ENCODE measurements at regions not wholly inside any gene's neighbourhood (a gene's known extent, or its start where the extent isn't known, plus 50 kb on each side); places are given as distances from the start of the nearest gene placed in this dataset.

DNA sequence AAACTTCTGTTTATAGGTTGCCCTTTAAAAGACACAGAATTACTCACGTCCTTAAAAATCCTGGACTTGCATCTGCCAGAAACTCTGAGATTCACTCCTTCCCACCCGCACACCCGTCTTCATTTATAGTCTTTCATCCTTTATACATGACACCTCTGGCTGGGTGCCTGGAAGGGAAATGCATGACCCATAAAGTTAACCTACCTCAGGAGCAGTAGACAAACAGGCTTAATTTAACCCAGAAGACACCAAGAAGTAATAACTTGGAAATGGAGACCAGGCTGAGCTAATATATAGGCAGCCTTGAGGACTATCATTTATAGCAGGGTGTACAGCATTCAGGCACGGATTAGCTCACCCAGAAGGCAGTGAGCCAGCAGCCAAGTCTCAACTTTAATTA lies 429.0 kb upstream of the NRSN1 start:
- WGBS, result 85% methylated on average over 4 of the region's 4 CpGs
- H3K27me3 ChIP-seq (ENCODE audit: control insufficient read depth in 2 of 2, insufficient read depth in 1 of 2, low read length in 1 of 2), result no peaks in the 10 kb centered on the region
- DNase-seq (ENCODE audit: low read depth in 6 of 9, low spot score in 9 of 9), result no peak

DNA sequence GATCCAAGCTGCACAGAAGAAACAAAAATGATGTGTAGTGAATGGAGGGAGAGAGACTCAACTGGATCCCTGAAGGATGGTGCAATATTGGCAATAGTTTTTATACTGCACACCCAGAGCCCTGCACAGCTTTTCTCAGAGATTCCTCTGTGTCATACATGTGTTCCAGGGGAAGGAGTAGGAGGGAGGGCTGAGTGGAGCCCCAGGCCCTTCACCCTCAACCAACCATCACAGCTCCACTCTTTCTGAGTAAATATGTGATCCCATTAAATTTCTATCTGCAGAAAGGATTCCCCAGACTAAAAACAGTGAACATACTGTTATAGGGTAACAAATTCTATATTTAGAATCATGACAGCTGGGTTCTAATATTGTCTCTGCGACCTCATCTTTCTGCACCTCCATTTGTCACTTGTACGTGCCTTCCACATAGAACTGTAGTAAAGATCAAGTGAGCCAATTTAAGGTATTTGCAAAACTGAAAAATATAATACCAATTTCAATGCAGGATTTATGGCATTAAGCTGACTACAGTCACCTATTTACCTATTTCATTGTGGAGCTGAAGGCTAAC lies 421.4 kb upstream of the NRSN1 start:
- no peak for DNase-seq (ENCODE audit: low read depth in 6 of 9, low spot score in 9 of 9)
- Histone ChIP-seq H3K9me3 (ENCODE audit: control insufficient read depth in 2 of 2, insufficient read depth in 1 of 2, low read length in 1 of 2) (no peaks in the 10 kb centered on the region), H3K4me1 (ENCODE audit: control insufficient read depth in 2 of 2, insufficient read depth in 2 of 2, low read length in 2 of 2) (no peaks in the 10 kb centered on the region), H3K27ac (ENCODE audit: low read depth in 1 of 2, low read length in 1 of 2) (no peak overlapping the region), H3K4me3 (ENCODE audit: low read length in 2 of 2) (no peak overlapping the region), H3K36me3 (ENCODE audit: control insufficient read depth in 2 of 2, insufficient read depth in 2 of 2, low read length in 1 of 2) (no peaks in the 10 kb centered on the region), H3K27me3 (ENCODE audit: control insufficient read depth in 2 of 2, insufficient read depth in 1 of 2, low read length in 1 of 2) (no peaks in the 10 kb centered on the region)
- WGBS, result 92% methylated on average over 2 of the region's 2 CpGs

More for the DNA sequence above, 429.0 kb upstream of the NRSN1 start:
- Histone ChIP-seq H3K9me3 (ENCODE audit: control insufficient read depth in 2 of 2, insufficient read depth in 1 of 2, low read length in 1 of 2) (no peaks in the 10 kb centered on the region), H3K27ac (ENCODE audit: low read depth in 1 of 2, low read length in 1 of 2) (no peak overlapping the region), H3K4me1 (ENCODE audit: control insufficient read depth in 2 of 2, insufficient read depth in 2 of 2, low read length in 2 of 2) (no peaks in the 10 kb centered on the region), H3K4me3 (ENCODE audit: low read length in 2 of 2) (no peak overlapping the region), H3K36me3 (ENCODE audit: control insufficient read depth in 2 of 2, insufficient read depth in 2 of 2, low read length in 1 of 2) (no peaks in the 10 kb centered on the region)

DNA sequence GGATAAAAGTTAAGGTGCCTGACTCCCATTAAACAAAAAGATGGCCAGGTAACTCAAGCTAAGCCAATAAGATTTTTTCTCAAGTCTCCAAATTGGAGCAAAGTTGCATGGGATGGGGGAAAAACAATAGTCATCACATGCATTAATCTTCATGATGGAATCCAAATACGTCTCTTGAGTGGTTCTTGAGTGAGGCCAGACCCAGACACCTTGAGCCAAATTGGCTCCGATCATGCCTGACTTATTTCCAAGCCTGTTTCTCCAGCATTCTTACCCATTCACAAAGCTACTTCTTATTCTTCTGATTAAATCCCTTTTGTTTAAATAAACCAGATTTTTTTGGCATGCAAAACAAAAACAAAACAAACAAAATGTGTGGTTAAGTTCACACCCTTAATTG lies 420.3 kb upstream of the NRSN1 start:
- no peaks in the 10 kb centered on the region for H3K4me1 ChIP-seq (ENCODE audit: control insufficient read depth in 2 of 2, insufficient read depth in 2 of 2, low read length in 2 of 2)
- no peaks in the 10 kb centered on the region for H3K27me3 ChIP-seq (ENCODE audit: control insufficient read depth in 2 of 2, insufficient read depth in 1 of 2, low read length in 1 of 2)
- DNase-seq (ENCODE audit: low read depth in 6 of 9, low spot score in 9 of 9), result no peak
- no peaks in the 10 kb centered on the region for H3K36me3 ChIP-seq (ENCODE audit: control insufficient read depth in 2 of 2, insufficient read depth in 2 of 2, low read length in 1 of 2)
- WGBS, result 92% methylated on average over 2 of the region's 2 CpGs
- no peak overlapping the region for H3K27ac ChIP-seq (ENCODE audit: low read depth in 1 of 2, low read length in 1 of 2)
- no peaks in the 10 kb centered on the region for H3K9me3 ChIP-seq (ENCODE audit: control insufficient read depth in 2 of 2, insufficient read depth in 1 of 2, low read length in 1 of 2)
- no peak overlapping the region for H3K4me3 ChIP-seq (ENCODE audit: low read length in 2 of 2)

GRCh38 chr6:23712756-23713155 lies 413.3 kb upstream of the NRSN1 start:
- 92% methylated on average over 3 of the region's 3 CpGs for WGBS

GRCh38 chr6:23713211-23713610 lies 412.8 kb upstream of the NRSN1 start:
- Histone ChIP-seq H3K36me3 (ENCODE audit: control insufficient read depth in 2 of 2, insufficient read depth in 2 of 2, low read length in 1 of 2) (no peaks in the 10 kb centered on the region), H3K27ac (ENCODE audit: low read depth in 1 of 2, low read length in 1 of 2) (no peak overlapping the region), H3K9me3 (ENCODE audit: control insufficient read depth in 2 of 2, insufficient read depth in 1 of 2, low read length in 1 of 2) (no peaks in the 10 kb centered on the region), H3K27me3 (ENCODE audit: control insufficient read depth in 2 of 2, insufficient read depth in 1 of 2, low read length in 1 of 2) (no peaks in the 10 kb centered on the region), H3K4me1 (ENCODE audit: control insufficient read depth in 2 of 2, insufficient read depth in 2 of 2, low read length in 2 of 2) (no peaks in the 10 kb centered on the region), H3K4me3 (ENCODE audit: low read length in 2 of 2) (no peak overlapping the region)
- no peak for DNase-seq (ENCODE audit: low read depth in 6 of 9, low spot score in 9 of 9)
- 95% methylated on average over 1 of the region's 1 CpG for WGBS

More at GRCh38 chr6:23712756-23713155, 413.3 kb upstream of the NRSN1 start:
- no peaks in the 10 kb centered on the region for H3K36me3 ChIP-seq (ENCODE audit: control insufficient read depth in 2 of 2, insufficient read depth in 2 of 2, low read length in 1 of 2)
- H3K4me1 ChIP-seq (ENCODE audit: control insufficient read depth in 2 of 2, insufficient read depth in 2 of 2, low read length in 2 of 2), result no peaks in the 10 kb centered on the region
- no peaks in the 10 kb centered on the region for H3K27me3 ChIP-seq (ENCODE audit: control insufficient read depth in 2 of 2, insufficient read depth in 1 of 2, low read length in 1 of 2)
- H3K27ac ChIP-seq (ENCODE audit: low read depth in 1 of 2, low read length in 1 of 2), result no peak overlapping the region
- H3K9me3 ChIP-seq (ENCODE audit: control insufficient read depth in 2 of 2, insufficient read depth in 1 of 2, low read length in 1 of 2), result no peaks in the 10 kb centered on the region
- H3K4me3 ChIP-seq (ENCODE audit: low read length in 2 of 2), result no peak overlapping the region
- DNase-seq (ENCODE audit: low read depth in 6 of 9, low spot score in 9 of 9), result no peak

DNA sequence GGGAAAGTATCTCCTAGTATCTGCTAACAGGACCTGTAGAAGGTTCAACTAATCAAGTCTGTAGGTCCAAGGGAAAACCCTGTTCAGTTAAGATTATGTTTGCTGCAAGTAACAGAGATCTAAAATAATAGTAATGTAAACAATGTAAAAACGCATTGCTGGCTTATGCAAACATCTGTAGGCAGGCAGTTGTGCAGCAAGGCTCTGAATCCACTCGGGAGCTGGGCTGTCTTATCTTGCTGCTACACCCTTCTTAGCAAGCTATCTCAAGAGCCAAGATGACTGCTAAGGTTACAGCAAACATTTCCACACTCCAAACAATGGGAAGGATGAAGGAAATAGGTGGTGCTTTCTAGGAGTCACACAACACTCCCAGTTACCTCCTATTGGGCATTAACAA lies 397.3 kb upstream of the NRSN1 start:
- WGBS, result 87% methylated on average over 2 of the region's 2 CpGs
- no peaks in the 10 kb centered on the region for H3K27me3 ChIP-seq (ENCODE audit: control insufficient read depth in 2 of 2, insufficient read depth in 1 of 2, low read length in 1 of 2)
- H3K9me3 ChIP-seq (ENCODE audit: control insufficient read depth in 2 of 2, insufficient read depth in 1 of 2, low read length in 1 of 2), result no peaks in the 10 kb centered on the region
- no peak overlapping the region for H3K4me3 ChIP-seq (ENCODE audit: low read length in 2 of 2)
- no peaks in the 10 kb centered on the region for H3K4me1 ChIP-seq (ENCODE audit: control insufficient read depth in 2 of 2, insufficient read depth in 2 of 2, low read length in 2 of 2)
- H3K36me3 ChIP-seq (ENCODE audit: control insufficient read depth in 2 of 2, insufficient read depth in 2 of 2, low read length in 1 of 2), result no peaks in the 10 kb centered on the region
- DNase-seq (ENCODE audit: low read depth in 6 of 9, low spot score in 9 of 9), result no peak
- H3K27ac ChIP-seq (ENCODE audit: low read depth in 1 of 2, low read length in 1 of 2), result no peak overlapping the region

DNA sequence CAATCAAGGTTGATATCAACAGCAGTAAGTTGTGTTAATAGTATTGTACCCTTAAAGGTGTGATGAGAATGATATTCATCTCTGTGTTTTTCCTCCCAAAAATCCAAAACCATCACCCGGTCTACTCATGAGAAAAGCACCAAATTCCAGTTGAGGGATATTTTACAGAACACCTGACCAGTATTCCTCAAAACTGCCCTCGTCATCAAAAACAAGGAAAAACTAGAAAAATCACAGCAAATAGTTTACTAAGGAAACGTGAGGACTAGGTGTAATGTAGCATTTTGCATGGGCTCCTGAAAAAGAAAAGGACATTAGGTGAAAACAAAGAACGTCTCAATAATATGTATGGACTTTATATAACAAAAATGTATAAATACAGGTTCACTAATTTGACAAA lies 394.4 kb upstream of the NRSN1 start:
- no peak overlapping the region for H3K4me3 ChIP-seq (ENCODE audit: low read length in 2 of 2)
- H3K9me3 ChIP-seq (ENCODE audit: control insufficient read depth in 2 of 2, insufficient read depth in 1 of 2, low read length in 1 of 2), result no peaks in the 10 kb centered on the region
- H3K27me3 ChIP-seq (ENCODE audit: control insufficient read depth in 2 of 2, insufficient read depth in 1 of 2, low read length in 1 of 2), result no peaks in the 10 kb centered on the region
- H3K4me1 ChIP-seq (ENCODE audit: control insufficient read depth in 2 of 2, insufficient read depth in 2 of 2, low read length in 2 of 2), result no peaks in the 10 kb centered on the region
- WGBS, result 96% methylated on average over 4 of the region's 4 CpGs
- no peak for DNase-seq (ENCODE audit: low read depth in 6 of 9, low spot score in 9 of 9)
- H3K36me3 ChIP-seq (ENCODE audit: control insufficient read depth in 2 of 2, insufficient read depth in 2 of 2, low read length in 1 of 2), result no peaks in the 10 kb centered on the region
- no peak overlapping the region for H3K27ac ChIP-seq (ENCODE audit: low read depth in 1 of 2, low read length in 1 of 2)

- no peak for DNase-seq (ENCODE audit: low read depth in 6 of 9, low spot score in 9 of 9)
- no peak overlapping the region for H3K4me3 ChIP-seq (ENCODE audit: low read length in 2 of 2)
- no peak overlapping the region for H3K27ac ChIP-seq (ENCODE audit: low read depth in 1 of 2, low read length in 1 of 2)
- no peaks in the 10 kb centered on the region for H3K4me1 ChIP-seq (ENCODE audit: control insufficient read depth in 2 of 2, insufficient read depth in 2 of 2, low read length in 2 of 2)
- no peaks in the 10 kb centered on the region for H3K36me3 ChIP-seq (ENCODE audit: control insufficient read depth in 2 of 2, insufficient read depth in 2 of 2, low read length in 1 of 2)
- H3K27me3 ChIP-seq (ENCODE audit: control insufficient read depth in 2 of 2, insufficient read depth in 1 of 2, low read length in 1 of 2), result no peaks in the 10 kb centered on the region
- H3K9me3 ChIP-seq (ENCODE audit: control insufficient read depth in 2 of 2, insufficient read depth in 1 of 2, low read length in 1 of 2), result no peaks in the 10 kb centered on the region
- WGBS, result 94% methylated on average over 3 of the region's 3 CpGs
Measured at GRCh38 chr6:23732521-23732920, 393.5 kb upstream of the NRSN1 start.

DNA sequence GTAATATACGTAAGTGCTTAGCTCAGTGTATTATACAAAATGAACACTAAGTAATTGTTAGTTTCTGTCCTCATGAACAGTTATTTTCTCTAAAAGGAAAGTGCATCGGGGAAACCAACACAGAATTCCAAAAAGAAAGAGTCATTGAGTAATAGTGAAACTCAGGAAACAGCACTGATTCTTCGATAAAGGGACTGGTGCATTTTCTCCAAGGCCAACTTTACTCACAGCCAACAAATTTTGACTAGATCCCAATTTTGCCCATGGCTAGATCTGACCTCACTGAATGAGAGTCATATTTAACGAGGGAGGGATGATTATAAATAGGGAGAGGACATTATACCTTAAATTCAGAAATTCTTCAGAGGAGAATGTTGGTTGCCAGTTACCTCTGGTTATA lies 390.9 kb upstream of the NRSN1 start:
- Histone ChIP-seq H3K4me3 (ENCODE audit: low read length in 2 of 2) (no peak overlapping the region), H3K27me3 (ENCODE audit: control insufficient read depth in 2 of 2, insufficient read depth in 1 of 2, low read length in 1 of 2) (no peaks in the 10 kb centered on the region), H3K4me1 (ENCODE audit: control insufficient read depth in 2 of 2, insufficient read depth in 2 of 2, low read length in 2 of 2) (no peaks in the 10 kb centered on the region), H3K36me3 (ENCODE audit: control insufficient read depth in 2 of 2, insufficient read depth in 2 of 2, low read length in 1 of 2) (no peaks in the 10 kb centered on the region), H3K27ac (ENCODE audit: low read depth in 1 of 2, low read length in 1 of 2) (no peak overlapping the region), H3K9me3 (ENCODE audit: control insufficient read depth in 2 of 2, insufficient read depth in 1 of 2, low read length in 1 of 2) (no peaks in the 10 kb centered on the region)
- 96% methylated on average over 4 of the region's 4 CpGs for WGBS
- DNase-seq (ENCODE audit: low read depth in 6 of 9, low spot score in 9 of 9), result no peak

DNA sequence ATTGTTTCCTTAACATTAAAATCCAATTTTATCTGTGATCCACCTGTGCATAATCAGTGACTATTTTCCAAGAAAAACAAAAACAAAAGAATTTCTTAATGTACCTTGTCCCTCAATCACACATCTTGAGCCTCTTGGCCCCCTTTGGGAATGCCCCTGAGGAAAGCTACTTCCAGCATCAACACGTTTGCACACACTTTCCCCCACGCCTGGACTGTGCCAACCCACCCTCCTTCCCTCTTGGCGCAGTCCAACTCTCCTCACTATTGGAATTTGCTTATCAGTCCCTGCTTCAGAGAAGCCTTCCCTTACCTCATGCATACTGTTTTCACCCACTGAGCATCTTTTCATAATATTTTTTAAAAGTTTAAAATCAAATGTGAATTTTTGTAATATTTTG lies 389.4 kb upstream of the NRSN1 start:
- no peak for DNase-seq (ENCODE audit: low read depth in 6 of 9, low spot score in 9 of 9)
- Histone ChIP-seq H3K27me3 (ENCODE audit: control insufficient read depth in 2 of 2, insufficient read depth in 1 of 2, low read length in 1 of 2) (no peaks in the 10 kb centered on the region), H3K27ac (ENCODE audit: low read depth in 1 of 2, low read length in 1 of 2) (no peak overlapping the region), H3K9me3 (ENCODE audit: control insufficient read depth in 2 of 2, insufficient read depth in 1 of 2, low read length in 1 of 2) (no peaks in the 10 kb centered on the region), H3K36me3 (ENCODE audit: control insufficient read depth in 2 of 2, insufficient read depth in 2 of 2, low read length in 1 of 2) (no peaks in the 10 kb centered on the region), H3K4me1 (ENCODE audit: control insufficient read depth in 2 of 2, insufficient read depth in 2 of 2, low read length in 2 of 2) (no peaks in the 10 kb centered on the region), H3K4me3 (ENCODE audit: low read length in 2 of 2) (no peak overlapping the region)
- WGBS, result 78% methylated on average over 3 of the region's 3 CpGs
